Fibroblast of villous mesenchyme (primary cell): ENCODE measurements at regions not wholly inside any gene's neighbourhood (a gene's known extent, or its start where the extent isn't known, plus 50 kb on each side); places are given as distances from the start of the nearest gene placed in this dataset.

ENCODE experiments used
- DNase-seq: peaks from one replicate; pipeline ENCODE4 v3.0.0-alpha.2; 2010; ENCODE audit warnings: low read depth
- H3K4me3 ChIP-seq: 2 replicates; pipeline ENCODE4 v1.5.1; 2011; ENCODE audit warnings: low read depth, mild to moderate bottlenecking, low read length
- TF ChIP-seq, protein P1 (sequence below): IDR thresholded peaks from 2 replicates; pipeline ENCODE4 v1.5.1; 2012; ENCODE audit warnings: low read depth, mild to moderate bottlenecking, low read length; ENCODE audit not compliant: insufficient read depth

GRCh38 chr13:79663435-79663834 is 182.5 kb downstream of the NDFIP2 start:
- H3K4me3 ChIP-seq: no peak overlapping the region
- TF ChIP-seq, protein P1, sequence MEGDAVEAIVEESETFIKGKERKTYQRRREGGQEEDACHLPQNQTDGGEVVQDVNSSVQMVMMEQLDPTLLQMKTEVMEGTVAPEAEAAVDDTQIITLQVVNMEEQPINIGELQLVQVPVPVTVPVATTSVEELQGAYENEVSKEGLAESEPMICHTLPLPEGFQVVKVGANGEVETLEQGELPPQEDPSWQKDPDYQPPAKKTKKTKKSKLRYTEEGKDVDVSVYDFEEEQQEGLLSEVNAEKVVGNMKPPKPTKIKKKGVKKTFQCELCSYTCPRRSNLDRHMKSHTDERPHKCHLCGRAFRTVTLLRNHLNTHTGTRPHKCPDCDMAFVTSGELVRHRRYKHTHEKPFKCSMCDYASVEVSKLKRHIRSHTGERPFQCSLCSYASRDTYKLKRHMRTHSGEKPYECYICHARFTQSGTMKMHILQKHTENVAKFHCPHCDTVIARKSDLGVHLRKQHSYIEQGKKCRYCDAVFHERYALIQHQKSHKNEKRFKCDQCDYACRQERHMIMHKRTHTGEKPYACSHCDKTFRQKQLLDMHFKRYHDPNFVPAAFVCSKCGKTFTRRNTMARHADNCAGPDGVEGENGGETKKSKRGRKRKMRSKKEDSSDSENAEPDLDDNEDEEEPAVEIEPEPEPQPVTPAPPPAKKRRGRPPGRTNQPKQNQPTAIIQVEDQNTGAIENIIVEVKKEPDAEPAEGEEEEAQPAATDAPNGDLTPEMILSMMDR: no peak
- DNase-seq: no peak

DNA sequence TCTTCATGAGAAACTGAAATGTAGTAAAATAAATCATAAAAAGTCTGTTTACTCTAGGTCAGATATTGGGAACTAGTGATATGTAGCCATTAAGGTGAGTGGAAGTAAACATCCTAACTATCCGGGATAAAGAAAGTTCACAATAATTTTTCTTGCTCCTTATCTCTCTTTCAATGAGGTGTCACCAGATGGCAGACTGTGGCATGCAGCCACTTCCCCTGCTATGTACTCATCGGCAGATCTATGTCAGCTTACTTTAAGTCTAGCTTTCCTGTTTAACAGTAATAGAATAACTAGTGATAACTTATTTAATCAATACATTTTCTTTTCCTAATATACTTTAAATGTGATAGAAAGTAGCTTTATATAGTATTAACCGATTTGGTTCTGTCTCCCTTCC is 181.9 kb downstream of the NDFIP2 start:
- DNase-seq: no peak
- TF ChIP-seq, protein P1: no peak

DNA sequence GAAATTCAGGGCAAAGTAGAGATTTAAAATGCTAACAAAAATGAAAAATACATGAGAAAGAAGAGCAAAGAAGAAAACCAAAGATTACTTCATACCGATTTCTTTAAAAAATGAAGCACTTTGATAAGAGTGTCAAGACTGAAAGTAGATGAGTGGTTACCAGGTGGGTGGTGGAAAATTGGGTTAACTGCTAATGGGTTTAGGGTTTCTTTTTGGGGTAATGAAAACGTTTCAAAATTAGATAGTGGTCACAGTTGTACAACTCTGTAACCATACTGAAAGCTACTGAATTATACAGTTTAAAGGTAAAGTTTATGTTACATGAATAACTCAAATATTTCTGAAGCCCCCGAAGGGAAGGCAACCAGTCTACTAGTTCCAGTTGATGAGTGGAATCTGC is 179.4 kb downstream of the NDFIP2 start:
- no peak overlapping the region for H3K4me3 ChIP-seq
- TF ChIP-seq, protein P1: no peak
- DNase-seq: no peak

More for the DNA sequence above, 181.9 kb downstream of the NDFIP2 start:
- no peak overlapping the region for H3K4me3 ChIP-seq

DNA sequence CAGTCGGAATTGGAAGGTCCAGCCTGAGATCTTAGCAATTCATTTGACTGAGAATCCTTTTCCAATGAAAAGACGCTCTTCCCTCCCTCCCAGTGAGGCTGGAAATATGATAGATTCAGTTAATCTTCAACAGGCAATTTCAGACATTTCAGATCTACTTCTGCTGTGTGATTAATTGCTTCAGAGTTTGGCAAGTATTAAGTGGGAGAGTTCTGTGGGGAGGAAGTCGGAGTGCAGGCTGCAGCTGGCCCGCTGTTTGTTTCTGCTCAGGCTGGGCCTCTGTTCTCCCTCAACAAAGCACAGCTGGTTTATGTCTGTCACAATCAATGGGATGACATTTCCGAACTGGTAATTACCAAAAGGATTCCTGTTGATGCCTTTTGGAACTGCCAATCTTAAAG is 178.2 kb downstream of the NDFIP2 start:
- DNase-seq: peak; percentile 73
- TF ChIP-seq, protein P1: no peak

DNA sequence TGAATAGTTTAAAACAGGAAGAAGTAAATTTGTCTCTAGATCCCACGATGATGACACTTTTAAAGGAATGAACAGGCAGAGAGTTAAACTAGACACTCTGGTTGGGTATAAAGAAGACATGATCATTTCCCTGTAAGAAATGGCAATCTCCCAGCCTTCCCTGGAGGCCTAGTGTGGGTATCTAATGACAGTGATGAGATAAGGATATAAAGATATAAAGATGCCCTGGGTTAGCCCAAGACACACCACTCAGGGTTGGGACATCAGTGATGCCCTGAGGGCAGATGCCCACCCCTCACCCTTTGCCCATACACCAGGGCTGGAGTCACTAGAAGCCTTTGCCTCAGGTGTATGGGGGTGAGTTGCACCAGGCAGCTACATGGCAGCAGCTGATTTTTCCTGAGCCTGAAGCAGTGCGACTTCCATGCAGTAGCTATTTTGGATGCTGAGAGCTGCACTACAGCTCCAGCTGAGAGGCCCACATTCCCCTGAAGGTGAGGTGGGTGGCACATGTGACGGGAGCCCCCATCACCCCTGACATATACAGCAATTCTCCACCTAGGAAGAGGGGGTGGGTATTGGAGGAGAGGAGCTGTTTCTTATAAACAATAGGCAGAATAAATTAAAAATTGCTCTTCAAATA is 177.5 kb downstream of the NDFIP2 start:
- H3K4me3 ChIP-seq: no peak overlapping the region
- no peak for DNase-seq
- TF ChIP-seq, protein P1: no peak

More for the DNA sequence above, 178.2 kb downstream of the NDFIP2 start:
- no peak overlapping the region for H3K4me3 ChIP-seq

DNA sequence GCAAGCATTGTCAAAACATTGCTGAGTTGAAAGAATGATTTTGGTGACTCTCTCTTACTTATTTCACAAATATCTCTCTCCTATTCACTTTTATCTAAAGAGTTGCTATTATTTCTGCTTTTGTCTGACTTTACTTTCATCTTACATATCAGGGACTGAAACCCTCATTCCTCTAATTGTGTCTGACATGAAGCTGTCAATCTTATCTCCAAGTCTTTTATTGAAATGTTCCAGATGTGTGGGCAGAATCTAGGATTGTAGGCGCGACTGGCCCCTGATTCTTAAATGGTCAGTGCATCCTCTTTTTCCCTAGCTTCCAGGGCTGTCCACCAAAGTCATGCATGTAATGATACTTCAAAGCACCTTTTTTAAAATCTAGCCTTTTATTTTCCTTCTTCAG is 174.6 kb downstream of the NDFIP2 start:
- no peak for DNase-seq
- TF ChIP-seq, protein P1: no peak
- H3K4me3 ChIP-seq: no peak overlapping the region

- DNase-seq: no peak
- TF ChIP-seq, protein P1: no peak
These were observed 173.6 kb downstream of the NDFIP2 start for GRCh38 chr13:79654520-79654919.

More at GRCh38 chr13:79654520-79654919, 173.6 kb downstream of the NDFIP2 start:
- H3K4me3 ChIP-seq: no peak overlapping the region
